A673 (cell line): ENCODE measurements at regions not wholly inside any gene's neighbourhood (a gene's known extent, or its start where the extent isn't known, plus 50 kb on each side); places are given as distances from the start of the nearest gene placed in this dataset.

Experiments
- CTCF ChIP-seq: fragments of 300-800, 200-600 bp; sonication (generic); conservative IDR thresholded peaks from 2 replicates; pipeline ENCODE4 v1.5.1; 2017; ENCODE audit warnings: low read depth, mild to moderate bottlenecking, antibody characterized with exemption, low read length, moderate library complexity, mixed read lengths
- EZH2 ChIP-seq: fragments of 200-600 bp; sonication (generic); IDR thresholded peaks from 2 replicates; pipeline ENCODE4 v1.6.1; 2017; ENCODE audit warnings: borderline replicate concordance, low read depth, mild to moderate bottlenecking, mixed read lengths, antibody characterized with exemption, low read length; ENCODE audit not compliant: poor library complexity, severe bottlenecking

DNA sequence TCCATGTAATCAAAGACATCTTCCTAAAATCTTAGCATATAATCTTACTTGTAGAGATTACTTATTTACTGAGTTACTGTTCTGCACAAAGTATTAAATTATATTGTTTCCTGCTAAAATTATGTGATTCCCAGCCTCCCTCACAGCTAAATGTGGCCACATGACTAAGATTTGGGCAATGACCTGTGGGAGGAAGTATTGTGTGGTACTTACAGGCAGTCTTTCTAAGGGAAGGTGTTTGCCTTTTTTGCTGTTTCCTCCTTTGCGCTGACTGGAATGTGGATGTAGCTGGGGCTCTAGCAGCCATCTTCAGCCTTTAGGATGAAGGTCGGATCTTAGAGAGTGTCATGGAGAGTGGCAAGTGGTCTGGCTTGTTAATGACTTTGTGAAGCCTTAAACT, 146.3 kb upstream of the APCDD1 start:
- no peak for TF ChIP-seq CTCF
- no peak for TF ChIP-seq EZH2
